GM18861 (cell line): ENCODE measurements at regions not wholly inside any gene's neighbourhood (a gene's known extent, or its start where the extent isn't known, plus 50 kb on each side); places are given as distances from the start of the nearest gene placed in this dataset.

Source experiments
- ATAC-seq: cut with Tn5 transposase; IDR thresholded peaks from one replicate; pipeline ENCODE4 v1.9.1; 2021; ENCODE audit not compliant: unreplicated experiment

DNA sequence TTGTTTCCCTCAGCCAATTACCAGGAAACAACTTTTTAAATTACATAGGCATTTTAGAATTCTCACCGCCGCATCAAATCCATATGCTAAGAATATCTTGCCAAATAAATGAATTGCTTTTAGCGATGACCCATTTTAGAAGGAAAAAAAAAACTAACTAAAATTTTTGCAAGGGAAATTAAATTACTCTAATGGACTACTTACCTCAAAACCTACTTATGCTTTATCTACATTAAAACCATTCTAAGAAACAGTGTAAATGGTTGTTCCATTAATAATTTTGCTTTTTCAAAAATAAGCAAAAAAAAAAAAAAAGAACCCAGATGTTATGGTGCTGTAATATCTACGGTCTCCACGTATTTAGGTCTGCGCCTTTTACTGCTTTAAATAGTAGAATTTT, 73.5 kb upstream of the CCDC150 start:
- no peak for ATAC-seq

GRCh38 chr2:196566961-196567666, 72.4 kb upstream of the CCDC150 start:
- ATAC-seq, result no peak

DNA sequence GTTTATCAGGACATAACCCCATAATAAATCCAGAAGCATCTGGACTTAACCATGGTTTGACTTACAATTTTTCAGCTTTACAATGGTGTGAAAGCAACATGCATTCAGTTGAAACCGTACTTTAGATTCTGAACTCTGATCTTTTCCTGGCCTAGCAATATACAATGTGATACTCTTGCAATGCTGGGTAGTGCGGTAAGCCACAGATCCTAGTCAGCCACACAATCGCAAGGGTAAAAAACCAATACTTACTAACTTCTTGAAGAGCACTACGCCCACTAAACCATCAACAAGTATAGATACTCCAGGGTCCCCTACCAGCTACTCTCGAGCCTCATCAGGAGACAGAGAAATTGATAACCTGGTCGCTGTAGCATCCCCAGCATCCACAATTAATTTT, 71.0 kb upstream of the CCDC150 start:
- ATAC-seq, result no peak

DNA sequence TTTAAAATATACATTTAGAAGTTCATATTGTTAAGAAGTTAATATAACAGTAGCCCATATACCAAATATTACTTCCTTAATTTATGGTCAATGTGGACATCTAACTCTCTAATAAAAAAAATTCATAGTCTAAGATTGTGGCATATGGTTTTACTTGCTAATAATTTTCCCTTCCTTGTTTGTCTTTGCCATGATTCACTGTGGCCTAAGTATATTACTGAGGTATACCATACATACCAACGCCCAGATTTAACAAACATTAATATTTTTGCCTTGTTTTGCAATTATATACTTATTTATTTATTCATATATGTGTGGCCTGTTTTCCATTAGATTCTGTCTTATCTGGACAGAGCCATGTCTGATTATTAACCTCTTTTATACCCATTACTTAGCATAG, 54.6 kb upstream of the CCDC150 start:
- no peak for ATAC-seq

GRCh38 chr2:196586511-196586991, 53.0 kb upstream of the CCDC150 start:
- ATAC-seq, result no peak

GRCh38 chr2:196587056-196587455, 52.5 kb upstream of the CCDC150 start:
- no peak for ATAC-seq

- no peak for ATAC-seq
Observed at GRCh38 chr2:196587739-196588138, 51.8 kb upstream of the CCDC150 start.

DNA sequence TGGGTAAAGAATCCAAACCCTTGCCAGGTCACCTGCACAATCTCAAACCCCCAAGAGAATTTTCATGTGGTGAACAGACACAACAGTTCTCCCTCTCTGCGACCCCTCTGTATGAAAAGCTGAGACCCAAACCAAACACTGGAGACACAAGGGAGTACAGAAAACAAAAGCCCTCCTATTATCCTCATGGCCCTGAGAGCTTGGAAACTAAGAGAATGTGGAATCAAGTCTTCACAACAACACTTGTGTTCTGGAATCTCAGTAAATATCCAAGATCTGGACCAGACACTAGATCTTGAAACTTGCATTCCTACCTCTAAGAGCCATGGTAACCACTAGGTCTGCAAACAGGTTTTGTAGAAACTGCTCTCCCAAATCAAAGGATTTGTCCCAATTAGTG, 50.1 kb upstream of the CCDC150 start:
- ATAC-seq, result no peak
